22Rv1 (cell line): ENCODE measurements at regions not wholly inside any gene's neighbourhood (a gene's known extent, or its start where the extent isn't known, plus 50 kb on each side); places are given as distances from the start of the nearest gene placed in this dataset.
"Not testable (repeated sequence)": the region's sequence is repeated elsewhere in the genome, so short reads cannot be mapped to it uniquely, and the experiment has no call there.

Experiments used
- H3K27ac ChIP-seq: fragments of 450-650 bp; 2 replicates; pipeline ENCODE4 v1.5.1; 2017
- CTCF ChIP-seq: fragments of 450-650 bp; IDR thresholded peaks from 2 replicates; pipeline ENCODE4 v1.5.1; 2017; ENCODE audit warnings: mild to moderate bottlenecking
- ZFX ChIP-seq: fragments of 450-650 bp; IDR thresholded peaks from 2 replicates; pipeline ENCODE4 v1.6.1; 2017; ENCODE audit warnings: antibody characterized with exemption, borderline replicate concordance

DNA sequence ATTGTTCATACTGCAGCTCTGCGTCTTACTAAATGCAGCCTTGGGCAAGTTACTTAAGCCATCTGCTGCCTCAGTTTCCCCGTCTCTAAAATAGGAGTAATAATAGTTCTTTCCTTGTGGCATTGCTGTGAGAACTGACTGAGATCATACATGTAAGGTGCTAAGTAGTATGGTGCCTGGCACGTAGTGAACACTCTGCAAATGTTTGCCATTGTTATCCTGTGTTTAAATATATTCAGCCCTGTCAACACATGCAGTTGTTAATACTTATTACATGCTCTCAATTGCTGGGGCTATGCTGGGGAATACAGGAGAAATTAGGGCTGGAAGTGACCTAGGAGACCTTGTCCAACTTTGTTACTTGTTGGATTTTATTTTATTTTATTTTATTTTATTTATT is 105.2 kb upstream of the RAI14 start:
- no peak for TF ChIP-seq CTCF
- no peak for TF ChIP-seq ZFX
- peak overlapping the region; percentile 45 for H3K27ac ChIP-seq

- H3K27ac ChIP-seq, result no peak overlapping the region
- TF ChIP-seq CTCF (no peak), ZFX (no peak)
These were observed 104.2 kb upstream of the RAI14 start for GRCh38 chr5:34551911-34552433.

DNA sequence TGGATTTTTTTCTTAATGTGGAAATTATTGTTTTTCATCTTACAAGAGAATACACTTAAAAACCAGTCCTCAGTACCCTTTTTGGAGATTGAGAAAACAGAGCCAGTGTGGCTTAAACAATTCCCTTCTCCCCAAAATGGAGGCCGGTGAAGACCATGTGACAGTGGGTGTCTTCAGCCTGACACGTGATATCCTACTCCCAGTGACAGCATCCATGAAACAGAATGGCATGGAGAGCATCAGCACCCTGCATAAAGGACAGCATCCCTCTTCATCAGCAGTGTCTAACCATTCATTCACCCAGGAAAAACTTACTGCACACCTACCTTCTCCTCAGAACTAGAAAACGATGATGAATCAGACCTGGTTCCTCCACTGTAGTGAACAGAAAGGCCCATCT is 103.4 kb upstream of the RAI14 start:
- no peak overlapping the region for H3K27ac ChIP-seq
- TF ChIP-seq CTCF, result no peak
- no peak for TF ChIP-seq ZFX

GRCh38 chr5:34553581-34553980 is 102.5 kb upstream of the RAI14 start:
- H3K27ac ChIP-seq, result no peak overlapping the region
- TF ChIP-seq ZFX (no peak), CTCF (no peak)

DNA sequence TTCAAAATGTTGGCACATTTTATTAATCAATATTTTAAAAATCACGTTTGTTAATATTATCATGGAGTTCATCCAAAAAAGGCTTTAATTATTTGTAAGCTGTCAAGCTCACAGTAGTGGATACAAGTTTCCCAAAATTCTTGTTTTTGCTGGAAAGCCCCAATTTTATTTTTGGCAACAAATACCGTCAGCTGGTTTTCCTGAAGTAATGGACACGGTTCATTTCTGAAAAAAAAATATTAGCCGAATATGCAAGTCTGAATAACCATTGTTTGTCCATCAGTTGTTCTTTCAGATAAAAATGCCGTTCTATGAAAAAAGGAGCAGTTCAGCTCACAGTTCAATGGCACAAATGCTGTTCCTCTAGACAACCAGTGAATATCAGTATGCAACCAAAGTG is 101.5 kb upstream of the RAI14 start:
- no peak for TF ChIP-seq CTCF
- TF ChIP-seq ZFX, result no peak
- no peak overlapping the region for H3K27ac ChIP-seq

GRCh38 chr5:34555699-34556508 is 100.2 kb upstream of the RAI14 start:
- no peak for TF ChIP-seq CTCF
- TF ChIP-seq ZFX, result no peak
- no peak overlapping the region for H3K27ac ChIP-seq

DNA sequence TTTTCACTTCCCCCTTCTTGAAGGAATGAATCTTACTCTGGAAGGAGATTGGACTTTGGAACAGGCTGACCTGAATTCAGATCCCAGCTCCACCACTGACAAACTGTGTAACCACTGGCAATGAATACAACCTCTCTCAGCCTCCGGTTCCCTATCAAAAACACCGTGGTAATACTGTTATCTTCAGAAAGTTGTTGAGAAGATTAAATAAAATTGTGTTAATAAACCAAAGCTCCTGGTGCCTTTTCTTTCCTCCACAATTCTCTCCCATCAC is 99.7 kb upstream of the RAI14 start:
- no peak for TF ChIP-seq ZFX
- TF ChIP-seq CTCF, result no peak
- no peak overlapping the region for H3K27ac ChIP-seq

DNA sequence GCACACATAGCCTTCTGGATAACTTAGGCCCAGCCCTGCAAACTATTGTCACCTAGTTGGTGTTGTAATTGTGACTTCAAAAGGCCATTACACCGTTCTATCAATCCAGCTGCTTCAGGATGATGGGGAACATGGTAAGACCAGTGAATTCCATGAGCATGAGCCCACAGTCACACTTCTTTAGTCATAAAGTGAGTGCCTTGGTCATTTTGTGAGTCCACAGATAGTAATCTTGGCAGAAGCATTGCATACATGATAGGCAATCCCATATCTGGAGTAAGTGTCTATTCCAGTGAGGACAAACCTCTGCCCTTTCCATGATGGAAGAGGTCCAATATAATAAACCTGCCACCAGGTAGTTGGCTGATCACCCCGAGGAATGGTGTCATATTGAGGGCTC is 94.5 kb upstream of the RAI14 start:
- H3K27ac ChIP-seq, result not testable (repeated sequence)
